ENCODE measurements at regions not wholly inside any gene's neighbourhood (a gene's known extent, or its start where the extent isn't known, plus 50 kb on each side); places are given as distances from the start of the nearest gene placed in this dataset.

GRCh38 chr18:42520138-42520537, 565.1 kb downstream of the PIK3C3 start:
- no peak overlapping the region for H3K4me3 ChIP-seq (ENCODE audit: control insufficient read depth, low read depth, low read length)
- no peak for TF ChIP-seq CTCF (IDR thresholded peaks at IDR 0.05; ENCODE audit: control insufficient read depth, insufficient read depth, low read depth, low read length, missing control alignments)
- no peak for DNase-seq (ENCODE audit: low read depth)

DNA sequence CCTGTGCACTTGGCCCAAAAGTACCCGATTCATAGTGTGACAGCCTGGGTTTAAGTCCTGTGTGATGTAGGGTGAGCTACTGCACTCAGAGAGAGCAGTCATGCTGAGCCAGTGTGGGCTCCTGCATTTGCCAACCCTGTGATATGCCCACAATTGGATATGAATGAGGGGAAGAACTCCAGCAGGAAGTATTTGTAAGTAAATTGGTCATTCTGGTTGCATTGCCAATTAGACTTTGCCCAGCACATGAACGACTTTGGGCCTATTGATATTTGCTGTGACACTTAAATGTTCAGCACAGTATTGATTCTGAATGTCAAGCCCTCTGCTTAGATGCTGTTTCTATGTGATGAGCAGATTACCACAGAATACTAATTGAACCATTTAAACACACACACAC, 570.9 kb downstream of the PIK3C3 start:
- DNase-seq (ENCODE audit: low read depth): no peak
- no peak overlapping the region for H3K4me3 ChIP-seq (ENCODE audit: control insufficient read depth, low read depth, low read length)
- no peak for TF ChIP-seq CTCF (IDR thresholded peaks at IDR 0.05; ENCODE audit: control insufficient read depth, insufficient read depth, low read depth, low read length, missing control alignments)

GRCh38 chr18:42527766-42528165, 572.7 kb downstream of the PIK3C3 start:
- H3K4me3 ChIP-seq (ENCODE audit: control insufficient read depth, low read depth, low read length): no peak overlapping the region
- DNase-seq (ENCODE audit: low read depth): no peak
- TF ChIP-seq CTCF (IDR thresholded peaks at IDR 0.05; ENCODE audit: control insufficient read depth, insufficient read depth, low read depth, low read length, missing control alignments): no peak

- TF ChIP-seq CTCF (IDR thresholded peaks at IDR 0.05; ENCODE audit: control insufficient read depth, insufficient read depth, low read depth, low read length, missing control alignments): no peak
- H3K4me3 ChIP-seq (ENCODE audit: control insufficient read depth, low read depth, low read length): no peak overlapping the region
- no peak for DNase-seq (ENCODE audit: low read depth)
Observed at GRCh38 chr18:42530276-42530675, 575.2 kb downstream of the PIK3C3 start.

DNA sequence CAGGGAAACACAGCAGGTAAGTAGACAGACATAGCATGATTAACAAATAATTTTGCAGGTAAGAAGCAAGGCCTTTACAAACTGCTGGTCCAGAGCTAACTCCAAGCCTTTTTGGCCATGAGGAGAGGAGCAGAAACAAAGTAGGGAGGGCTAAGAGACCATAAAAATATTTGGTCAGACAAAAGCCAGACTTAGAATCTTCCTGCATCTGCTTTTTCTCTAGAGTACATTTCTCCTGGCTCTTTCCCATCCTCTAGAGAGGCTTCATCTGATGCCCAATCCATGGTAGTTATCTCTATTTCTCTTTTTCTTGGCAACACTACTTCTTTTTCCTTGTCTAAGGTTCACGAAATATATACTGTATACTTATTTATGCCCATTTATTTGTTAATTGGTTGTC, 577.1 kb downstream of the PIK3C3 start:
- H3K4me3 ChIP-seq (ENCODE audit: control insufficient read depth, low read depth, low read length): no peak overlapping the region
- DNase-seq (ENCODE audit: low read depth): no peak
- no peak for TF ChIP-seq CTCF (IDR thresholded peaks at IDR 0.05; ENCODE audit: control insufficient read depth, insufficient read depth, low read depth, low read length, missing control alignments)

DNA sequence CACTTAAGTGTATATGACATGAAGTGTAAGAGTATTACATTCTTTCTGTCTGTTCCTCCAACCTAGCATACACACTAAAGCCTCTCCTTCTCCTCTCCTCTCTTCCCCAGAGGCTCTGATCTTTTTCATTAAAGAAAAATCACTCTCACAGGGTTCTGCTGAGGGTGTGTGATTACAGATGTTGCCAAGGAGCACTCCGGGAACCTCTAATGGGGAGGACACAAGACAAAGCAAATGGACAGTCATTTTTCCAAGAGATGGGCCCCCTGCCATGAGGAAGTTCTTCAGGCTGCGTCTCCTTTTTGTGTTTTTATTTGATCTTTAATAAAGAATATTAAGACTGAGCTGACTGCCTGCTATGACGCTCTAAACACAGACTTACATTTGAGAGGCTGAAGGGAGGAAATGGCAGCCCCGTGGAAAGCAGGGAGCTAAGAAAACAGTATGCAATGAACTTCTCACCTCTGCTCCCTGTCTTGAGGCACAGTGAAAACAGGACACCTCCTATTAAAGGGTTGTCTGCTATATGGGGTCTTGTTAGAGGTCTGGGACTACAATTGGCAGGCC, 578.1 kb downstream of the PIK3C3 start:
- no peak for TF ChIP-seq CTCF (IDR thresholded peaks at IDR 0.05; ENCODE audit: control insufficient read depth, insufficient read depth, low read depth, low read length, missing control alignments)
- no peak overlapping the region for H3K4me3 ChIP-seq (ENCODE audit: control insufficient read depth, low read depth, low read length)
- no peak for DNase-seq (ENCODE audit: low read depth)

- TF ChIP-seq CTCF (IDR thresholded peaks at IDR 0.05; ENCODE audit: control insufficient read depth, insufficient read depth, low read depth, low read length, missing control alignments): no peak
- no peak for DNase-seq (ENCODE audit: low read depth)
- no peak overlapping the region for H3K4me3 ChIP-seq (ENCODE audit: control insufficient read depth, low read depth, low read length)
Observed at GRCh38 chr18:42533616-42534015, 578.6 kb downstream of the PIK3C3 start.

All from AG09309 (cell line).